ENCODE measurements at regions not wholly inside any gene's neighbourhood (a gene's known extent, or its start where the extent isn't known, plus 50 kb on each side); places are given as distances from the start of the nearest gene placed in this dataset.
A peak's percentile ranks its signal among the peaks of the same experiment; 100 is the strongest.

DNA sequence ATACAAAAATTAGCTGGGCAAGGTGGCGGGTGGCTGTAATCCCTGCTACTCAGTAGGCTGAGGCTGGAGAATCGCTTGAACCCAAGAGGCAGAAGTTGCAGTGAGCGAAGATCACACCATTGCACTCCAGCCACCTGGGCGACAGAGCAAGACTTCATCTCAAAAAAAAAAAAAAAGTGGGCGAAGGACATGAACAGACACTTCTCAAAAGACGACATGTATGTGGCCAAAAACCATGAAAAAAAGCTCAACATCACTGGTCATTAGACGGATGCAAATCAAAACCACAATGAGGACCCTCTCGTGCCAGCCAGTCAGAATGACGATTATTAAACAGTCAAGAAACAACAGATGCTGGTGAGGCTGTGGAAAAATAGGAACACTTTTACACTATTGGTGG lies 344.9 kb upstream of the JARID2 start (continued):
- no peak for TF ChIP-seq MYBL2 (CRISPR knock-in tag; IDR thresholded peaks at IDR 0.05)
- TF ChIP-seq, protein P1, sequence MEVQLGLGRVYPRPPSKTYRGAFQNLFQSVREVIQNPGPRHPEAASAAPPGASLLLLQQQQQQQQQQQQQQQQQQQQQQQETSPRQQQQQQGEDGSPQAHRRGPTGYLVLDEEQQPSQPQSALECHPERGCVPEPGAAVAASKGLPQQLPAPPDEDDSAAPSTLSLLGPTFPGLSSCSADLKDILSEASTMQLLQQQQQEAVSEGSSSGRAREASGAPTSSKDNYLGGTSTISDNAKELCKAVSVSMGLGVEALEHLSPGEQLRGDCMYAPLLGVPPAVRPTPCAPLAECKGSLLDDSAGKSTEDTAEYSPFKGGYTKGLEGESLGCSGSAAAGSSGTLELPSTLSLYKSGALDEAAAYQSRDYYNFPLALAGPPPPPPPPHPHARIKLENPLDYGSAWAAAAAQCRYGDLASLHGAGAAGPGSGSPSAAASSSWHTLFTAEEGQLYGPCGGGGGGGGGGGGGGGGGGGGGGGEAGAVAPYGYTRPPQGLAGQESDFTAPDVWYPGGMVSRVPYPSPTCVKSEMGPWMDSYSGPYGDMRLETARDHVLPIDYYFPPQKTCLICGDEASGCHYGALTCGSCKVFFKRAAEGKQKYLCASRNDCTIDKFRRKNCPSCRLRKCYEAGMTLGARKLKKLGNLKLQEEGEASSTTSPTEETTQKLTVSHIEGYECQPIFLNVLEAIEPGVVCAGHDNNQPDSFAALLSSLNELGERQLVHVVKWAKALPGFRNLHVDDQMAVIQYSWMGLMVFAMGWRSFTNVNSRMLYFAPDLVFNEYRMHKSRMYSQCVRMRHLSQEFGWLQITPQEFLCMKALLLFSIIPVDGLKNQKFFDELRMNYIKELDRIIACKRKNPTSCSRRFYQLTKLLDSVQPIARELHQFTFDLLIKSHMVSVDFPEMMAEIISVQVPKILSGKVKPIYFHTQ (CRISPR knock-in tag; IDR thresholded peaks at IDR 0.05) = no peak
- TF ChIP-seq, protein P2, sequence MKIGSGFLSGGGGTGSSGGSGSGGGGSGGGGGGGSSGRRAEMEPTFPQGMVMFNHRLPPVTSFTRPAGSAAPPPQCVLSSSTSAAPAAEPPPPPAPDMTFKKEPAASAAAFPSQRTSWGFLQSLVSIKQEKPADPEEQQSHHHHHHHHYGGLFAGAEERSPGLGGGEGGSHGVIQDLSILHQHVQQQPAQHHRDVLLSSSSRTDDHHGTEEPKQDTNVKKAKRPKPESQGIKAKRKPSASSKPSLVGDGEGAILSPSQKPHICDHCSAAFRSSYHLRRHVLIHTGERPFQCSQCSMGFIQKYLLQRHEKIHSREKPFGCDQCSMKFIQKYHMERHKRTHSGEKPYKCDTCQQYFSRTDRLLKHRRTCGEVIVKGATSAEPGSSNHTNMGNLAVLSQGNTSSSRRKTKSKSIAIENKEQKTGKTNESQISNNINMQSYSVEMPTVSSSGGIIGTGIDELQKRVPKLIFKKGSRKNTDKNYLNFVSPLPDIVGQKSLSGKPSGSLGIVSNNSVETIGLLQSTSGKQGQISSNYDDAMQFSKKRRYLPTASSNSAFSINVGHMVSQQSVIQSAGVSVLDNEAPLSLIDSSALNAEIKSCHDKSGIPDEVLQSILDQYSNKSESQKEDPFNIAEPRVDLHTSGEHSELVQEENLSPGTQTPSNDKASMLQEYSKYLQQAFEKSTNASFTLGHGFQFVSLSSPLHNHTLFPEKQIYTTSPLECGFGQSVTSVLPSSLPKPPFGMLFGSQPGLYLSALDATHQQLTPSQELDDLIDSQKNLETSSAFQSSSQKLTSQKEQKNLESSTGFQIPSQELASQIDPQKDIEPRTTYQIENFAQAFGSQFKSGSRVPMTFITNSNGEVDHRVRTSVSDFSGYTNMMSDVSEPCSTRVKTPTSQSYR (CRISPR knock-in tag; IDR thresholded peaks at IDR 0.05) = no peak
- TF ChIP-seq MXD4 (CRISPR knock-in tag; IDR thresholded peaks at IDR 0.05; ENCODE audit: borderline replicate concordance) = no peak

DNA sequence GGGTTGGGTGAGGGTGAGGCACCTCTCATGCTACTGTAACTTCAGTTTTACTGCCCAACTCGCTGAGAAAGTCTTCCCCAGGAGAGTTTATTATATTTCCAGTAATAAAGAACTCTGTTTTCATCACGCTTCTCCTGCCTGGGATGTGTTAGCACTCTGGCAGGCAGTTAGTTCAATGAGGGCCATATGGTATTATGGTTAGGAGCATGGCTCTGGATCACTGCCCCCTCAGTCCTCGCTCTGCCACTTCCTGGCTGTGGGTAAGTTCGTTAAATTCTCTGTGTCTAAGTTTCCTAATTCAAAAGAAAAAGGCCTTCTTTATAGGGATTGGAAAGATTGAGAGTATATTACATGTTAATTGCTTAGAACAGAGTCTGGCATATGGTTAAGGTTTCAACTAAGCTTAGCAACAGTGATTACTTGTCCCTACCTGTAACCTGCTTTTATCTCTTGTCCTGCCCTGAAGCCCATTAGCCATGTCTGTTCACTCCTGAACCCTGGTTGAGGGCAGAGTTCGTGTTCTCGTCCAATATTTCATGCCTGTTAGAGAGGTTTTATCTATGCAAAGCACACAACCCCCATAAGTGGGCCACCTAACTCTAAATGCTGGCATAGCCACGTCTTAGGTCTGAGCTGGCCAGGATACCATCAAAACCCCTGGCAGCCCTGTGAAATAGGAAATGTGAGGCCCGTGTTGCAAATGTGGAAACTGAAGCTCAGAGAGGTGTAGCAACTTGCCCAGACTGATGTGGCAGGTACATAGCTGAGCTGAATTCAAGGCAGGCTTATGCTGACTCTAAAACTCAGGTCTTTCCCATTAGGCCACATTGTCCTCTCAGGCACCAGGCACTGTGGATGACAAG lies 342.5 kb upstream of the JARID2 start:
- Mint-ChIP-seq H3K27ac (no peak overlapping the region), H3K4me1 (no peaks in the 10 kb centered on the region), H3K27me3 (ENCODE audit: low read depth) (no peaks in the 10 kb centered on the region), H3K4me3 (no peak overlapping the region), H3K9me3 (peaks cover 24% of the 10 kb centered on the region), H3K36me3 (peaks cover 17% of the 10 kb centered on the region)
- no peak for DNase-seq (ENCODE audit: low spot score)
- ATAC-seq = no peak
- POLR2A ChIA-PET = no interaction called here
- TF ChIP-seq, protein P3, sequence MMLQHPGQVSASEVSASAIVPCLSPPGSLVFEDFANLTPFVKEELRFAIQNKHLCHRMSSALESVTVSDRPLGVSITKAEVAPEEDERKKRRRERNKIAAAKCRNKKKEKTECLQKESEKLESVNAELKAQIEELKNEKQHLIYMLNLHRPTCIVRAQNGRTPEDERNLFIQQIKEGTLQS (CRISPR knock-in tag; conservative IDR thresholded peaks at IDR 0.05) = no peak
- TF ChIP-seq ZNF232 (CRISPR knock-in tag; IDR thresholded peaks at IDR 0.05) = no peak
- CTCF ChIA-PET = interaction anchor here (0.5 kb wide), 1 partner anchor 11 kb away, joined by 3 read pairs; no protein-coding TSS in a partner anchor

DNA sequence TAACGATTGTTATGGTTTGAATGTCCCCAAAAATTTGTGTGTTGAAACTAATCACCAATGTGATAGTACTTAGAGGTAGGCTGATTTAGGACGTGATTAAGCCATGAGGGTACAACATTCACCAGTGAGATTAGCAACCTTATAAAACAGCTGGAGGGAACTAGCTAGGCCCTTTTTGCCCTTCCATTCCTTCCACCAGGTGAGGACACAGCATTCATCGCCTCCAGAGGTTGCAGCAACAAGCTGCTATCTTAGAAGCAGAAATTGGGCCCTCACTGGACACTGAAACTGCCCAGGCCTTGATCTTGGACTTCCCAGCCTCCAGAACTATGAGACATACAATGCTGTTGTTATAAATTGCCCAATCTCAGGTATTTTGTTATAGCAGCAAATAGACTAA lies 340.7 kb upstream of the JARID2 start:
- ATAC-seq (peak; percentile 28; the same call in 1 of the 2 replicates), DNase-seq (ENCODE audit: low spot score) (no peak)
- H3K9me3 Mint-ChIP-seq = peaks cover 18% of the 10 kb centered on the region
- no peak overlapping the region for H3K4me3 Mint-ChIP-seq
- ChIA-PET CTCF (interaction anchor here (1.0 to 1.7 kb wide), 2 partner anchors 21 to 694 kb away, joined by 3 read pairs; no protein-coding TSS in a partner anchor), POLR2A (no interaction called here)
- no peaks in the 10 kb centered on the region for H3K4me1 Mint-ChIP-seq
- H3K27ac Mint-ChIP-seq = no peak overlapping the region
- H3K36me3 Mint-ChIP-seq = peaks cover 12% of the 10 kb centered on the region
- TF ChIP-seq, protein P4, sequence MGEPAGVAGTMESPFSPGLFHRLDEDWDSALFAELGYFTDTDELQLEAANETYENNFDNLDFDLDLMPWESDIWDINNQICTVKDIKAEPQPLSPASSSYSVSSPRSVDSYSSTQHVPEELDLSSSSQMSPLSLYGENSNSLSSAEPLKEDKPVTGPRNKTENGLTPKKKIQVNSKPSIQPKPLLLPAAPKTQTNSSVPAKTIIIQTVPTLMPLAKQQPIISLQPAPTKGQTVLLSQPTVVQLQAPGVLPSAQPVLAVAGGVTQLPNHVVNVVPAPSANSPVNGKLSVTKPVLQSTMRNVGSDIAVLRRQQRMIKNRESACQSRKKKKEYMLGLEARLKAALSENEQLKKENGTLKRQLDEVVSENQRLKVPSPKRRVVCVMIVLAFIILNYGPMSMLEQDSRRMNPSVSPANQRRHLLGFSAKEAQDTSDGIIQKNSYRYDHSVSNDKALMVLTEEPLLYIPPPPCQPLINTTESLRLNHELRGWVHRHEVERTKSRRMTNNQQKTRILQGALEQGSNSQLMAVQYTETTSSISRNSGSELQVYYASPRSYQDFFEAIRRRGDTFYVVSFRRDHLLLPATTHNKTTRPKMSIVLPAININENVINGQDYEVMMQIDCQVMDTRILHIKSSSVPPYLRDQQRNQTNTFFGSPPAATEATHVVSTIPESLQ (CRISPR knock-in tag; IDR thresholded peaks at IDR 0.05) = no peak
- TF ChIP-seq, protein P5, sequence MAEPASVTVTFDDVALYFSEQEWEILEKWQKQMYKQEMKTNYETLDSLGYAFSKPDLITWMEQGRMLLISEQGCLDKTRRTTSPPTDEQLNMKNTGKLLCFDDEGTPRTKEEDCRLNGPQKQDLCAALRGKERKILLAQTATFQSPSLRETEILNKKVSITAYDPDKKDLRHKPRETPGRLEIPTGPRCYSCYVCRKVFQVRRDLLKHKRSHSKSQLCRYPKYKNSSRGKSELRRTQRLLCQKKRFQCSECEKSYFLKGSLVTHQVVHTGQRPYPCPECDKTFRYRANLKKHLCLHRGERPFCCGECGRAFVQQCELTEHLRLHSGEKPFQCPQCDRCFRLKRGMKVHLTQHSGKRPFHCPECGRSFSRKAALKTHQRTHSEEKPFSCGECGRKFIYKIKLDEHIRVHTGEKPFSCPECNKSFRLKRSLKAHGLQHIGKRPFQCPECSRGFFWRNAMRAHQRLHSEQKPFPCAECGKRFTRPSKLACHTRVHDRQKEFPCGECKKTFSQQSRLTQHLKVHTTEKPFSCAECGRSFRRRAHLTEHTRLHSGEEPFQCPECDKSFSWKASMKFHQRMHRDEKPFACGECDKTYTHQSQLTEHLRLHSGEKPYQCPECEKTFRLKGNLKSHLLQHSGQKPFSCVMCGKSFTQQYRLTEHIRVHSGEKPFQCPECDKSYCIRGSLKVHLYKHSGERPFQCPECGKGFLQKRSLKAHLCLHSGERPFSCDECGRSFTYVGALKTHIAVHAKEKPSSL (CRISPR knock-in tag; conservative IDR thresholded peaks at IDR 0.05) = no peak
- no peak for TF ChIP-seq FOXP1 (CRISPR knock-in tag; IDR thresholded peaks at IDR 0.05; ENCODE audit: borderline replicate concordance)
- TF ChIP-seq ZBTB21 (CRISPR knock-in tag; IDR thresholded peaks at IDR 0.05; ENCODE audit: borderline replicate concordance) = no peak
- TF ChIP-seq GTF2I (CRISPR knock-in tag; conservative IDR thresholded peaks at IDR 0.05) = no peak
- H3K27me3 Mint-ChIP-seq (ENCODE audit: low read depth) = no peaks in the 10 kb centered on the region
